ENCODE measurements at regions not wholly inside any gene's neighbourhood (a gene's known extent, or its start where the extent isn't known, plus 50 kb on each side); places are given as distances from the start of the nearest gene placed in this dataset.

DNA sequence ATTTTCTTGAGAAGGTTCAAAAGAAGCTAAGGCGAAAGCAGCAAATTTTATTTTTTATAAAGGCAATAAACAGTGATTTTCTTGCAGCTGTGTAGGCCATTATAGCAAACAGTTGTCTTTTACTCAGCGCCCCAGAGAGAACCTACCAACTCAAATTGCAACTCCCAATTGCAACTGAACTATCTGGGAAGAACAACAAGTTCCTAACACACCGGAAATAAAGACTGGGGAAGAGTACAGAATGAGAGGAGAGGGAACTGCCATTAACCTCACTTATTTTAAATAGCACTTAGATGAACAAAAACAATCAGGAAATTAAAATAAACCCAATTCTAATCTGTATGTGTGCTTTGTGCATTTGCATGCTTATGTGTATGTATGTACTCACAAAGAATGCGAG lies 171.1 kb downstream of the KCTD12 start:
- DNase-seq (ENCODE audit: extremely low read depth, low read depth, low spot score) = no peak

DNA sequence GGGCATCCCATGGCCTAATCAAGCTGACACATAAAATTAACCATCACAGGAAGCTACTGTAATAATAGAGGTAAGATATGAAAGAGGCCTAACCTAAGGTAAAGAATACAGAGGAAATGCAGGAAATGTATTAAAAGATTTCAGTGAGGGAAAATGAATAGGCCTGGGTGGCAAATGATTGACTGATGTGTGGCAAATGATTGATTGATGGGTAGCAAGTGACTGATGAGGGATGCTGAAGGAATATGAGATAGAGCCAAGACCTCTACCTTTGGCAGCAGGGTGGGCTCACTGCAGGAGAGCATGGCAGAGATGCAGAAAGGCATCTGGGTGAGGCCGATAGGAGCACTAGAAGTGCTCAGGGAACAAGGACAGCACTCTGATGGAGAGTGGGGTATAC lies 172.9 kb downstream of the KCTD12 start:
- no peak for DNase-seq (ENCODE audit: extremely low read depth, low read depth, low spot score)

DNA sequence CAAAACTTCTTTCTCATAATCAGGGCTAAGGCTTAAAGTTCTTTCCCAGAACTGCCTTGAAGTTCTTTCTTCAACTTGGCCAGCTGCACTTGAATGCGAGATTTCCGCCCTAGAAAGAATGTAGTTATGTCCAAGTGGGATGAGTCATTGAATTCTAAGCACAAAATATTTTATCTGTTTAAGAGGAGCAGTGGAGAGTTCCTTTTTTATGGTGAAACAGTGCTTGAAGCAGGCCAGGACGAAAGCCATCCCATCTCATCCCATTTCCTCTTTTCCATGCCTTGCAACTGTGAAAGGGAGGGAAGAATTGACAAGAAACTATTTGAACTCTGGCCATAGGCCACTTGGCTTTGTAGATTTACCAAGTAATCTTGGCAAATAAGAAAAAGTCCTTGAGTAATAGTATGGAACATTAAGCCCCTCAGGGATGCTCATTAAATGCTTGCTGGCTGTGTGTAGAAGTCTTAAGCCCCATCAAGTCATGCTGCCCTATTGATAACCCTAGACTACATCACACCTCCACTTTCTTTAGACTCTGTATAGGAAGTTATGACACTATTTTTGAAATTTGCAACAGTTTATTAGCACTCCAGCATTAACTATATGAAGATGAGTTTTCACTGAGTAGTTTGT lies 174.5 kb downstream of the KCTD12 start:
- DNase-seq (ENCODE audit: extremely low read depth, low read depth, low spot score) = peak; percentile 72

DNA sequence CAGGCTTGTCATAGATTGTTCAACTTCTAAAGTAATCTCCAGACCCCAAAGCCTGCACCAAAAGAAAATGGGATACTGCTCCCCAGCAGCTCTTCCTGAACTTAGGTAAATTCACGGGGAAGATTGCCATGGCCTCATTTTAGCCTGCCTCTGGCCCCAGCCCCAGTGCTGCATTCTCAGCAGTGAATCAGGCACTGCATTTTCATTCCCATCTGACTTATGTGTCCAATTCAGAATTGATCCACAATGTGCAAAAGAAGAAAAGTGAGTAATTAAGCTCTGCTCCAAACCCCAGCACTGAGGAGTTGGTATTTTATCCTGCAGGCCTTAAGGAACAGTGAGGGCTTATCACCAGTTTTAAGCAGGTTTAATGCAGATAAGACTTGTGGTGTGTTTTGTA lies 176.4 kb downstream of the KCTD12 start:
- no peak for DNase-seq (ENCODE audit: extremely low read depth, low read depth, low spot score)

DNA sequence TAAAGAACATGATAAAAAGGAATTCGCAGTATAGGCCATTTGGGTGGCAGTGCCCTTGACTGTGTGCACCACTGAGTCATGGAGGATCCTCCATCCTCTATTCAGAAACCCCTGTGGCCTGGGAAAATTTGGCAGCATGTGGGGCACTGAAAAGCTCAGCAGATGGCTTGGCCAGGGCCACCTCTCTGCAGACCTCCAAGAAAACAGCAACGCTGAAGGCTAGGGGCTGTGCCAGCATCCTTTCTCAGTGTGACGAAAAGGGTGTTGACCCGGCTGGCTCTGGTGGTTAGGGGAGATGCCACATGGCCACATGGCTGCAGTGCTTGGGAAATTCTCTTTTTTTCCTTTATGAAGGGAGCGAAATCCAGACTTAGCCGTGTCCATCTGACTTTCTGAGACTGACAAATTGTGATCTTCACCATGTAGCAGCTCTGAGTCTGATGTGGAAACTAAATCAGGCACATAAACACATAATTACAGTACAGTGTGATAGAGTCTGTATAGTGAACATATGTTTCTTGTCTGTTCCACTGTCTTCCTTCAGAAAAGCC lies 178.0 kb downstream of the KCTD12 start:
- no peak for DNase-seq (ENCODE audit: extremely low read depth, low read depth, low spot score)

DNA sequence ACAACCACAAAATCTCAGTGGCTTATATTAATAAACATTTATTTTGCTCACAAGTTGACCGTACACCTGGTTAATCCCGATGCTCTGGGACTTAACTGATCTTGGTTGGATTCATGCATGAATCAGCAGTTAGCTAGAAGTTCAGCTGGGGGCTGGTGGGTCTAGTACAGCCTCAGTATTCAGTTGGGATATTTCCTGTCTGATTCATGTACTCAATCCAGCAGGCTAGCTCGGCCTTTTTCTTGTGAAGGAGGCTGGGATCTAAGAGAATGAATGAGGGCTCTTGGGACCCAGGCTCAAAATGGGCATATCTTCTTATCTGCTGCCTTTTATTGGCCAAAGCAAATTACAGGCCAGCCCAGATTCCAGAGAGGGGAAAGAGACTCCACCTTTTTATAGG lies 178.8 kb downstream of the KCTD12 start:
- DNase-seq (ENCODE audit: extremely low read depth, low read depth, low spot score) = no peak

DNA sequence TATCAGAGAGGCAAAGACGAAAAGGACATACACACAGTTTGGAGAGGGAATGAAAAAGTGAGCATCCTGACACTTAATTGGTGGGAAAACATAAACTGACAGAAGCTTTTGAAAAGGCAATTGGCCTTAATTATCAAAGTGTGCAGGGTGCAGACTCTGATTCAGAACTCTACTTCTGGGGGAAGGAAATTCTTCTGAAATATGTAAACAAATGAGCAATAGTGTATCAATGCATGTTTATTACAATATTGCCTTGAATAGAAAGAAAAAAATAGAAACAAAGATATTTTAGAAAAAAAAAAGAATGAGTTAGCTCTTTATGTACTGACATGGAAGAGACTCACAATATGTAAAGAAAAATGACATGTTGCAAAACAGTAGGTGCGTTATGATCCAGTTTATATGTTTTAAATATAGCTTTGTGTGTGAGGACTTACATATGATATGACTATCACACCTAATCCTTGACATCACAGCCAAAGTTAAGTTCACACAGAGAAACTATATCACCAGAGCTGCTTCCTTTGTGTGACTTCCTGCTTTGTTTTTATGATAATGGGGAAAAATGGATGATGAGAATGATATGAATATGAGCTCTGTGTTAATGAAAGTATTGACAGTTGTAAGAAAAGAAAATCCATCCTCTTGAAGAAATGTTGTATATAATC lies 182.4 kb downstream of the KCTD12 start:
- DNase-seq (ENCODE audit: extremely low read depth, low read depth, low spot score) = no peak

DNA sequence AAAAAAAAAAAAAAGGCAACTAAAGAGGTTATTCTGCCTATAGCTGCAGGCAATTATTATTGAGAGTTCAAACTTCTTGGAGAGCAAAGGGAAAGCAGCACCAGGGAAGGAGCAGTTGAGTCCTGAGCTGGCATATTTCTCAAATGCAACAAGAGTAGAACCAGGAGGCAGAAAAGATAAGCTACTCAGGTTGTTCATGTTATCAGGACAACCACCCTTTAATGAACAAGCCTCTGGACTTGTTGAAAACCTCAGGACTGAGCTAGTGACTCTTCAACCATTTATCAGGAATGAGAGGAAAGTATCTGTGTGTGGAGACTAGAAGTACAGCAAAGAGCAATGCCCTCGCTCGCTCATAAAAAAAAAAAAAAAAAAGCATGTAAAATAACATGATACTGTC lies 183.0 kb downstream of the KCTD12 start:
- no peak for DNase-seq (ENCODE audit: extremely low read depth, low read depth, low spot score)

DNA sequence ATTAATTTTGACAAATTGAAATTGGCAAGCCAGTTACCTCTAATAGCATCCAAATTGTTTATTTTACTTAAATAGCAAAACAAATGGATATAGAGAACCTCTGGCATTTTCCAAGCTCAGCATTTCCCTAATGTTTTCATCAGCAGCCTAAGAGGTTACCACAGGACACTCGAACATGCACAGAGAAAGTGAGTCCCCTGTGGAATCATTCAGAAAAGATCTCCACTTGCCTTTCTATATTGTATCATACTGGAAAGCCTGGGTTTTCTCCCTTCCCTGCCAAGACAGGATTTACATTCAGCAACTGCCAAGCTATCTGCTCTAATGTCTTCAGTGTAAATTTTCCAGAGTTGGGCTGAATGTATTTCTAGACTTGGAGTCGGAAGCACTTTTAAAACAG lies 188.9 kb downstream of the KCTD12 start:
- no peak for DNase-seq (ENCODE audit: extremely low read depth, low read depth, low spot score)

DNA sequence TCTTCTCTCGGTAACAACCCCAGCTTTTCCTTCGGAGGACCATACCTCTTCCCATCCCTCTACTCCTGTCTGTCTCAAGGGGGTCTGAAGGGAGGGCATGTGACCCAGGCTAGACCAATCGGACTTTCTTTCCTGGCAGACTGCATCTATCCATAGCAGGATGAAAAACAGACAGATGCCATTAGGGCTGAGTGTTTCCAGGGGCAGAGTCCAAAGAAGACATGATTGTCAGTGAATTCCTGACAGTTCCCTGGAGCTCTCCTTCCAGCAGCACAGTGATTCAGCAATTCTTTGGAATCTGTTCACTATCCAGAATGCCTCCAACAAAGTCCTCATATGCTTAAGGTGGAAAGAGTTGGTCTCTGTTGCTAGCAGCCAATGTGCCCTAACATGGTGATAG lies 189.8 kb downstream of the KCTD12 start:
- no peak for DNase-seq (ENCODE audit: extremely low read depth, low read depth, low spot score)

DNA sequence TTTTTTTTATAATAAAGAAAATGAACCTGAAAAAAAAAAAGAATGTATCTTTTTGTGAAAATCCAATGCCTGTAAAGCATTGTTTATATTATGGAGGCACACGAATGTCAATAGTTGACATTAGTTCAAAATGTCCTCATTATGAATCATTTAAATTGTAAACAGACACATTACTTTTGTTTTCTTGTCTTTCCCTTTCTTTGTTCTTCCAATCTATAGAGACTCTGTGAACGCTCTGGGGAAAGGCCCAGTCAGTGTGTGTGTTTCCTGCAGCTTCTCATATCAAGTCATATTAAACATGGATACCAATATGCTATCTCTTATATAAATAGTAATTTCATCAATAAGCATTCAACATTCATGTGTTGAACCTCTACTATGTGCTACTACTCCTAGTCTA lies 193.1 kb downstream of the KCTD12 start:
- DNase-seq (ENCODE audit: extremely low read depth, low read depth, low spot score) = no peak

DNA sequence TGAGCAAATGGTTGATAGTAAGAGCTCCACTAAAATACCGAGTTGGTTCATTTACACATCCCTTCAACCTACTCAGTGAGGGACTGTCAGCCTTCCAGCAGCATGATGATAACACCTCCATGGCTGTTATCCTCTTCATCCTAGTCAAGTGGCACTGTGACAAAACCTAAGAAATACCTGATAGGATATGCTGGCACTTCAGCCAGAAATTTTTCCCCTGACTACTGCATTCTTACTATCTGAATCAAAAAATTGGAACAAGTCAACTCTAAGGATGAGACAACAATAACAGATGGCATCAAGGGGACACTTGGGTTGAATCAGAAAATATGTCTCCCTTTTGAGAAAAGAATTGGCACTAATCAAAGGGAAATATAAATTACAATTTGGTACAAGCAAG lies 193.9 kb downstream of the KCTD12 start:
- no peak for DNase-seq (ENCODE audit: extremely low read depth, low read depth, low spot score)

DNA sequence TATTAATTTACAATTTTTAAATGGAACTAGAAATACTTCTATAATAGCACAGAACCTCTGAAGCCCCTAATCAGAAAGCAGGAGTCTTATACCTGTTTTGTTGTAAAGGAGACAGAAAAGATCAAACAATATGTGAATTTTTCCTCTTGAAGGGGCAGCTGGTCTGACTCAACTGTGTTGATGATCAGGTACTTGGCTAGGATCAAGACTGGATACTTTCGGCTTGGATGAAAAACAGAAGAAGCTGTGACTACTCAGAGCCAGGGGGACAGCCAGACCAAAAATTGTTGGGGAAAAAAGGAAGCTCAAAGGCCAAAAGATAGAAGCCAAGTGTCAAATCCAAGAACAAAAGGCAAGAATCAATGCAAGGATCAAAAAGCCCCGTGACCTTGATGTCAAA lies 195.6 kb downstream of the KCTD12 start:
- no peak for DNase-seq (ENCODE audit: extremely low read depth, low read depth, low spot score)

DNA sequence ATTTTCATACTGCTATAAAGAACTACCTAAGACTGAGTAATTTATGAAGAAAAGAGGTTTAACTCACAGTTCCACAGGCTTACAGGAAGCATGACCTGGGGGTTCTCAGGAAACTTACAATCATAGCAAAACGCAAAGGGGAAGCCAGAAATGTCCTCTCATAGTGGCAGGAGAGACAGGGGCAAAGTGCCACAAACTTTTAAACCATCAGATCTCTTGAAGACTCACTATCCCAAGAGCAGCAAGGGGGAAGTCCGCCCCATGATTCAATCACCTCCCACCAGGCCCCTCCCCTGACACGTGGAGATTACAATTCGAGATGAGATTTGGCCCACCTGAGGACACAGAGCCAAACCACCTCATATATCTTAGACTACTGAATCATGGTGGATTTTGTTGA lies 198.7 kb downstream of the KCTD12 start:
- no peak for DNase-seq (ENCODE audit: extremely low read depth, low read depth, low spot score)

DNA sequence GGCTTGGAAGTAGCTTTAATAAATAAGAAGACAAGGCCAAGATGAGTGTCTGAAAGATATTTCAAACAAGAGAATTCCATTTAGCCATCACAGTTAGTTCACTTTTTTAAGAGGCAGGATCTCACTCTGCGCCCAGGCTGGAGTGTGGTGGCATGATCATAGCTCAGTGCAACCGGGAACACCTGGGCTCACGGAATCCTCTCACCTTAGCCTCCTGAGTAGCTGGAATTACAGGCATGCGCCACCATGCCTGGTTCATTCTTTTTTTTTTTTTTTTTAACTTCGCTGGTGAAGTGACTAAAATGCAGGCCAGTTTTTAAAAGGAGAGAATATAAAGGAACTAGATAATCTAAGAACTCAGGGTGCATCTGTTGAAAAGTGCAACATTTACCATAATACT lies 200.3 kb downstream of the KCTD12 start:
- no peak for DNase-seq (ENCODE audit: extremely low read depth, low read depth, low spot score)

DNA sequence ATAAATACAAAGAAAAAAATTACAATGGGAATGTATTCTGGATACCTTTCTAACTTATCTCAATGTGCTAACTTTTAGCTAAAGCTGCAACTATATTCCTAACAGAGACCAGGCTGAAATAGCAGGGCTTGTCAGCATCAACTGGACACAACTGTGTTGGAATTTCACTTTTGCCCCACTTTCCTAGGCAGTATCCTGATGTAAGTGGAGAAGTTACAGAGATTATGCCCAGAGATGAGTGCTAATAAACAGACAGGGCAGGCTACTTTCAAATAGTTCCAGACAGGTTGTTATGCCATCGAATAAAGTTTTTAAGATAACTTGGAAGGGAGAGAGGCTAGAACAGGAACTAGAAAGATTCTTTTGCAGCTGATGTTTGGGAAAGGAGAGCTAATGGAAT lies 201.9 kb downstream of the KCTD12 start:
- no peak for DNase-seq (ENCODE audit: extremely low read depth, low read depth, low spot score)

DNA sequence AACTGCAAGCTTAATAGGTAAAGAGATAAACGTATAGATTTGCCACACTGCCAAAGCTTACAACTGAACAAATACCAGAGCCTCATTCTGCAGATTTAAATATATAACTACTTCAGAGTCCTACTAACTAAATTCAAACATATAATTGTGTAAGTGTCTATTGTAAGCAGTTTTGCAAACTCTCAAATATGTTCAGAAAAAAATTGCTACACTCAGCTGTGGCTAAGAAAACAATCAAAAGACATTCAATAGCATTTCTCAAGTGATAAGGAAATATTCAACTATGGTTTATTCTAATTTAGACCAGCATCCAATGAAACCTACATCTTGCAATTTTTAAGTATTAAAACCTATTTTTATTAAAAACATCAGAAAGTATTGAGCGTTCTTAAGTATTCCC lies 202.4 kb downstream of the KCTD12 start:
- DNase-seq (ENCODE audit: extremely low read depth, low read depth, low spot score) = no peak

DNA sequence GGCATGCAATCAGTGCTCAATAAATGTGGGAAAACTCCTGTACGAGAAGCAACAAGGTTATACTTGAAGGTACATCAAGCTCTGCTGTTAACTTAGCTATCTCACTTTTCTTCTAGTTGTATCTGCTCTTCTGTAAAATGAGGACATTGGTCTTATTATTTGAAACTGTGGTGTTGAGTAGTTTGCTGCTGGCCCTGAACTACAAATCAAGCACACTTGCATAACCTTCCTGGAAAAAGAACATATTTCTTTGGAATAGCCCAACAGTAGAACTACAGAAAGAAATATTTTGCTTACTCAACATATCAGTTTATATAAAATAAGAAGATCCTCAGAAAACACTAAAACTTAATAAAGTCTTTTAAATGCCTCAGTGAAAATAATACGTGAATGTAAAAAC lies 203.0 kb downstream of the KCTD12 start:
- no peak for DNase-seq (ENCODE audit: extremely low read depth, low read depth, low spot score)

DNA sequence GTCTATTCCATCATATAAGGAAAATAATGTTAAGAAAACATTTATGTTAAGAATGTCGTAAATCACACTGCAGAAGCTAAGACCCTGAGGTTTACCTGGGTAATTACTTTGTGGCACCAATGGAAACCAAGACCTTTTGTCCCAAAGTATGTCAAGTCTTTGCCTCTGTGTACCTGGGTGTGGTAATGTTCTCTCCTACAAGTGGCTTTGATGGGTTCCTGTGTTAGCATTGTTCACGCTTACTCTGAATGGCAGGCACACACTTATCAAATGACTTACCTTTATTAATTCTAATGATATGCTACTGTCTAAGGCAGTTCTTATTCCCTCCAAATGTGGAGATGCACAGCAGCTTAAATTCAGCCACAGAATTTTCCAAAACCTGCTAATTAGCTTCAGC lies 206.1 kb downstream of the KCTD12 start:
- DNase-seq (ENCODE audit: extremely low read depth, low read depth, low spot score) = no peak

DNA sequence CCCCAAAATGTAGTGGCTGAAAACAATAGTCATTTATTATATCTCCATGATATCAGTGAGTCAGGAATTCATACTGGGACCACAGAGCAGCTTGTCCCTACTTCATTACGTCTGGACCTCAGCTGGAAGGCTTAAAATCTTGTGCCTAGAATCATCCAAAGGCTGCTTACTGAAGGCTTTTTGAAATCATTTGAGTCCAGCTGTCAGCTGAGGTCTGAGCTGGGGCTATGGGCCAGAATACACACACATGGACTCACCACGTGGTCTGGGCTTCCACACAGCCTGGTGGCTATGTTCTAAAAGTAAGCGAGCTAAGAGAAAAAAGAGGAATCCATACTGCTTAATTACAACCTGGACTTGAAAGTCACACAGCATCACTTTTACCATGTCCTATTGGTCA lies 209.2 kb downstream of the KCTD12 start:
- DNase-seq (ENCODE audit: extremely low read depth, low read depth, low spot score) = no peak

DNA sequence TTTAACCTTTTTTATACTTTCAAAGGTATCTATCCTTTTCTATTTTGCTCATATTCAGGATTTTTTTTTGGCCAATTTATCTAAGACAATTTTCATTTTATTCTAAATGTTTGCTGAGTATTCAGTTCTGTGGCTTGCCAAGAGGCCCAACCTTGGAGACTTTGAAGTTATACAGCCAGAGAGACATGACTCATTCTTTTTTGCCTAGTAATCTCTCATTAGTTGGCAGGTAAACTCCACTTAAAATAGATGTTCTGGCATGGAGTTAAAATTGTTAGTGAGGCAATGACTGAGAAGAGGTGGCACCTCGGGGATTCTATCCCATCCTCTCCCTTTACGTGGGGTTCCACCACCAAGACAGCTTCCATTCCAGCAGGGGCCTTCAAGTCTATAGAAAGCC lies 213.8 kb downstream of the KCTD12 start:
- no peak for DNase-seq (ENCODE audit: extremely low read depth, low read depth, low spot score)

DNA sequence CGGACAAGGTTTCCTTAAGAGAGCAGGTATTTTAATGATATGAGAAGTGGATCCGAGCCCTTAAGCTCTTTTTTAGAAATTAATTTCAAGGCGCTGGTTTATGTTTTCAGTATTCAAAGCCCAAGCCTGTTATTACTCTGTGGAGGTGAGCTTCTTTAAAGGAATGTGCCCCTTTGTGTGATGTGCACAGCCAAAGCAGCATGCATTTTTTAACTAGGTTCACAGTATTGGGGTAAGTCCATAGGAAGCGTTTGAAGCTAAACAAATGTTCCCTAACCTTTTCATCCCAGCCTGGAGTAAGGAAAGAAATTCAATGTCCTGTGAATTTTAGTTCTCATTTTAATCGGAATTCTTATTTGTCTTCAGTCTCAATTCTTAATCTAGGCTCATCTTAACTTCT lies 217.5 kb downstream of the KCTD12 start:
- DNase-seq (ENCODE audit: extremely low read depth, low read depth, low spot score) = no peak

DNA sequence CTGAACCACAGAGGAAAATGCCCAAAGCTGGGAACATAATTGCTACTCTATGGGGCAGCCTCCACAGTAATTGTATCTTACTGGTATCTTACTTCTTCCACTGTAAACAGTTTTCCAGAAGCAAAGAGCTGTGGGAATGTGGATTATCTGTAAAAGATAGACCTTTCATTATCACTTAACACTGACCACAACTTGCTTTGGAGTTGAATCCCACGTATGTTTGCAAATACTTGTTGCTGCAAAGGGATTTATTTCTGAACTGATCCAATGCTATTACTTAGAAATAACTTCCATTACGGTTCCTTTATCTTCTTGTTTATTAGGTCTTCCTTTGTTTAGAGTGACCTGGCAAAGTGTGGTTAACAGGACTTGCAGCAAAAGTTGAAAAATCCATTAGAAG lies 218.1 kb downstream of the KCTD12 start:
- DNase-seq (ENCODE audit: extremely low read depth, low read depth, low spot score) = no peak

Measured in glomerular endothelial cell (primary cell).